ENCODE measurements at regions not wholly inside any gene's neighbourhood (a gene's known extent, or its start where the extent isn't known, plus 50 kb on each side); places are given as distances from the start of the nearest gene placed in this dataset.

- Histone ChIP-seq H3K9me3 (ENCODE audit: control insufficient read depth in 2 of 2, insufficient read depth in 1 of 2, low read depth in 1 of 2, low read length in 1 of 2) (peaks cover 0 to 3% of the 10 kb centered on the region in 2 donors), H3K36me3 (ENCODE audit: control insufficient read depth in 3 of 3, insufficient read depth in 2 of 3, low read depth in 1 of 3, low read length in 3 of 3) (no peaks in the 10 kb centered on the region), H3K4me1 (ENCODE audit: control insufficient read depth in 3 of 3, insufficient read depth in 2 of 3, low read depth in 1 of 3, low read length in 2 of 3) (no peaks in the 10 kb centered on the region), H3K27ac (ENCODE audit: low read depth in 1 of 3, low read length in 2 of 3) (no peak overlapping the region), H3K4me3 (ENCODE audit: low read depth in 1 of 3, low read length in 3 of 3) (no peak overlapping the region), H3K27me3 (ENCODE audit: control insufficient read depth in 3 of 3, insufficient read depth in 3 of 3, low read length in 3 of 3) (no peaks in the 10 kb centered on the region)
- WGBS, 3 donors, result 79 to 84% (median 80%) methylated on average over 9 of the region's 9 CpGs
- no peak for DNase-seq
- no peak for FAIRE-seq
Measured at GRCh38 chr11:112374486-112375140, 114.0 kb upstream of the PLET1 start.

- Histone ChIP-seq H3K27ac (ENCODE audit: low read depth in 1 of 3, low read length in 2 of 3) (no peak overlapping the region), H3K4me1 (ENCODE audit: control insufficient read depth in 3 of 3, insufficient read depth in 2 of 3, low read depth in 1 of 3, low read length in 2 of 3) (no peaks in the 10 kb centered on the region), H3K36me3 (ENCODE audit: control insufficient read depth in 3 of 3, insufficient read depth in 2 of 3, low read depth in 1 of 3, low read length in 3 of 3) (no peaks in the 10 kb centered on the region), H3K27me3 (ENCODE audit: control insufficient read depth in 3 of 3, insufficient read depth in 3 of 3, low read length in 3 of 3) (no peaks in the 10 kb centered on the region), H3K9me3 (ENCODE audit: control insufficient read depth in 2 of 2, insufficient read depth in 1 of 2, low read depth in 1 of 2, low read length in 1 of 2) (no peaks in the 10 kb centered on the region), H3K4me3 (ENCODE audit: low read depth in 1 of 3, low read length in 3 of 3) (no peak overlapping the region)
- FAIRE-seq (no peak), DNase-seq (no peak)
- WGBS, 3 donors, result 81 to 86% (median 82%) methylated on average over 4 of the region's 4 CpGs
Measured at GRCh38 chr11:112377946-112378345, 117.3 kb upstream of the PLET1 start.

- FAIRE-seq, result no peak
- no peaks in the 10 kb centered on the region for H3K9me3 ChIP-seq (ENCODE audit: control insufficient read depth in 2 of 2, insufficient read depth in 1 of 2, low read depth in 1 of 2, low read length in 1 of 2)
- no peak overlapping the region for H3K27ac ChIP-seq (ENCODE audit: low read depth in 1 of 3, low read length in 2 of 3)
Measured at GRCh38 chr11:112380464-112380863, 119.8 kb upstream of the PLET1 start.

GRCh38 chr11:112381578-112381977 is 120.9 kb upstream of the PLET1 start:
- FAIRE-seq (no peak), DNase-seq (no peak)
- no peak overlapping the region for H3K4me3 ChIP-seq (ENCODE audit: low read depth in 1 of 3, low read length in 3 of 3)
- no peaks in the 10 kb centered on the region for H3K9me3 ChIP-seq (ENCODE audit: control insufficient read depth in 2 of 2, insufficient read depth in 1 of 2, low read depth in 1 of 2, low read length in 1 of 2)
- 64 to 72% (median 69%) methylated on average over 5 of the region's 5 CpGs for WGBS, 3 donors
- no peaks in the 10 kb centered on the region for H3K36me3 ChIP-seq (ENCODE audit: control insufficient read depth in 3 of 3, insufficient read depth in 2 of 3, low read depth in 1 of 3, low read length in 3 of 3)
- no peak overlapping the region for H3K27ac ChIP-seq (ENCODE audit: low read depth in 1 of 3, low read length in 2 of 3)
- H3K27me3 ChIP-seq (ENCODE audit: control insufficient read depth in 3 of 3, insufficient read depth in 3 of 3, low read length in 3 of 3), result no peaks in the 10 kb centered on the region
- H3K4me1 ChIP-seq (ENCODE audit: control insufficient read depth in 3 of 3, insufficient read depth in 2 of 3, low read depth in 1 of 3, low read length in 2 of 3), result no peaks in the 10 kb centered on the region

More at GRCh38 chr11:112380464-112380863, 119.8 kb upstream of the PLET1 start:
- H3K27me3 ChIP-seq (ENCODE audit: control insufficient read depth in 3 of 3, insufficient read depth in 3 of 3, low read length in 3 of 3), result no peaks in the 10 kb centered on the region
- no peaks in the 10 kb centered on the region for H3K4me1 ChIP-seq (ENCODE audit: control insufficient read depth in 3 of 3, insufficient read depth in 2 of 3, low read depth in 1 of 3, low read length in 2 of 3)
- WGBS, 3 donors, result 93 to 94% (median 94%) methylated on average over 9 of the region's 9 CpGs
- DNase-seq, result no peak
- H3K36me3 ChIP-seq (ENCODE audit: control insufficient read depth in 3 of 3, insufficient read depth in 2 of 3, low read depth in 1 of 3, low read length in 3 of 3), result no peaks in the 10 kb centered on the region
- no peak overlapping the region for H3K4me3 ChIP-seq (ENCODE audit: low read depth in 1 of 3, low read length in 3 of 3)

- WGBS, 3 donors, result 58 to 67% (median 65%) methylated on average over 5 of the region's 5 CpGs
- no peaks in the 10 kb centered on the region for H3K4me1 ChIP-seq (ENCODE audit: control insufficient read depth in 3 of 3, insufficient read depth in 2 of 3, low read depth in 1 of 3, low read length in 2 of 3)
- no peaks in the 10 kb centered on the region for H3K9me3 ChIP-seq (ENCODE audit: control insufficient read depth in 2 of 2, insufficient read depth in 1 of 2, low read depth in 1 of 2, low read length in 1 of 2)
- DNase-seq (no peak), FAIRE-seq (no peak)
- H3K27me3 ChIP-seq (ENCODE audit: control insufficient read depth in 3 of 3, insufficient read depth in 3 of 3, low read length in 3 of 3), result no peaks in the 10 kb centered on the region
- no peak overlapping the region for H3K4me3 ChIP-seq (ENCODE audit: low read depth in 1 of 3, low read length in 3 of 3)
- H3K36me3 ChIP-seq (ENCODE audit: control insufficient read depth in 3 of 3, insufficient read depth in 2 of 3, low read depth in 1 of 3, low read length in 3 of 3), result no peaks in the 10 kb centered on the region
- no peak overlapping the region for H3K27ac ChIP-seq (ENCODE audit: low read depth in 1 of 3, low read length in 2 of 3)
Measured at GRCh38 chr11:112382561-112382960, 121.9 kb upstream of the PLET1 start.

GRCh38 chr11:112388496-112388895 is 127.8 kb upstream of the PLET1 start:
- Histone ChIP-seq H3K36me3 (ENCODE audit: control insufficient read depth in 3 of 3, insufficient read depth in 2 of 3, low read depth in 1 of 3, low read length in 3 of 3) (no peaks in the 10 kb centered on the region), H3K4me3 (ENCODE audit: low read depth in 1 of 3, low read length in 3 of 3) (no peak overlapping the region), H3K27ac (ENCODE audit: low read depth in 1 of 3, low read length in 2 of 3) (no peak overlapping the region), H3K27me3 (ENCODE audit: control insufficient read depth in 3 of 3, insufficient read depth in 3 of 3, low read length in 3 of 3) (no peaks in the 10 kb centered on the region), H3K4me1 (ENCODE audit: control insufficient read depth in 3 of 3, insufficient read depth in 2 of 3, low read depth in 1 of 3, low read length in 2 of 3) (no peaks in the 10 kb centered on the region), H3K9me3 (ENCODE audit: control insufficient read depth in 2 of 2, insufficient read depth in 1 of 2, low read depth in 1 of 2, low read length in 1 of 2) (no peaks in the 10 kb centered on the region)
- FAIRE-seq (no peak), DNase-seq (no peak)

- 41 to 45% (median 43%) methylated on average over 2 of the region's 2 CpGs for WGBS, 3 donors
- H3K9me3 ChIP-seq (ENCODE audit: control insufficient read depth in 2 of 2, insufficient read depth in 1 of 2, low read depth in 1 of 2, low read length in 1 of 2), result no peaks in the 10 kb centered on the region
- no peak for FAIRE-seq
- H3K27ac ChIP-seq (ENCODE audit: low read depth in 1 of 3, low read length in 2 of 3), result no peak overlapping the region
- DNase-seq, result no peak
- H3K4me1 ChIP-seq (ENCODE audit: control insufficient read depth in 3 of 3, insufficient read depth in 2 of 3, low read depth in 1 of 3, low read length in 2 of 3), result no peaks in the 10 kb centered on the region
- H3K27me3 ChIP-seq (ENCODE audit: control insufficient read depth in 3 of 3, insufficient read depth in 3 of 3, low read length in 3 of 3), result no peaks in the 10 kb centered on the region
- H3K36me3 ChIP-seq (ENCODE audit: control insufficient read depth in 3 of 3, insufficient read depth in 2 of 3, low read depth in 1 of 3, low read length in 3 of 3), result no peaks in the 10 kb centered on the region
- no peak overlapping the region for H3K4me3 ChIP-seq (ENCODE audit: low read depth in 1 of 3, low read length in 3 of 3)
Measured at GRCh38 chr11:112391086-112391485, 130.4 kb upstream of the PLET1 start.

GRCh38 chr11:112392904-112393303 is 132.2 kb upstream of the PLET1 start:
- FAIRE-seq (no peak), DNase-seq (no peak)
- no peak overlapping the region for H3K4me3 ChIP-seq (ENCODE audit: low read depth in 1 of 3, low read length in 3 of 3)
- no peaks in the 10 kb centered on the region for H3K27me3 ChIP-seq (ENCODE audit: control insufficient read depth in 3 of 3, insufficient read depth in 3 of 3, low read length in 3 of 3)
- H3K9me3 ChIP-seq (ENCODE audit: control insufficient read depth in 2 of 2, insufficient read depth in 1 of 2, low read depth in 1 of 2, low read length in 1 of 2), result no peaks in the 10 kb centered on the region
- H3K27ac ChIP-seq (ENCODE audit: low read depth in 1 of 3, low read length in 2 of 3), result no peak overlapping the region
- WGBS, 3 donors, result 61 to 80% (median 69%) methylated on average over 5 of the region's 5 CpGs
- H3K4me1 ChIP-seq (ENCODE audit: control insufficient read depth in 3 of 3, insufficient read depth in 2 of 3, low read depth in 1 of 3, low read length in 2 of 3), result no peaks in the 10 kb centered on the region
- no peaks in the 10 kb centered on the region for H3K36me3 ChIP-seq (ENCODE audit: control insufficient read depth in 3 of 3, insufficient read depth in 2 of 3, low read depth in 1 of 3, low read length in 3 of 3)

GRCh38 chr11:112394304-112394703 is 133.6 kb upstream of the PLET1 start:
- H3K4me3 ChIP-seq (ENCODE audit: low read depth in 1 of 3, low read length in 3 of 3), result no peak overlapping the region
- DNase-seq, result no peak
- no peak for FAIRE-seq
- H3K27ac ChIP-seq (ENCODE audit: low read depth in 1 of 3, low read length in 2 of 3), result no peak overlapping the region
- no peaks in the 10 kb centered on the region for H3K36me3 ChIP-seq (ENCODE audit: control insufficient read depth in 3 of 3, insufficient read depth in 2 of 3, low read depth in 1 of 3, low read length in 3 of 3)
- H3K4me1 ChIP-seq (ENCODE audit: control insufficient read depth in 3 of 3, insufficient read depth in 2 of 3, low read depth in 1 of 3, low read length in 2 of 3), result no peaks in the 10 kb centered on the region
- no peaks in the 10 kb centered on the region for H3K27me3 ChIP-seq (ENCODE audit: control insufficient read depth in 3 of 3, insufficient read depth in 3 of 3, low read length in 3 of 3)
- H3K9me3 ChIP-seq (ENCODE audit: control insufficient read depth in 2 of 2, insufficient read depth in 1 of 2, low read depth in 1 of 2, low read length in 1 of 2), result no peaks in the 10 kb centered on the region
- WGBS, 3 donors, result 56 to 68% (median 64%) methylated on average over 3 of the region's 3 CpGs
